SK-N-SH (cell line): ENCODE measurements at regions not wholly inside any gene's neighbourhood (a gene's known extent, or its start where the extent isn't known, plus 50 kb on each side); places are given as distances from the start of the nearest gene placed in this dataset.

Experiments used
- CTCF ChIA-PET: fragments of 300-600, 350-600 bp; formaldehyde crosslinking; extraction: SDS; loops from one replicate; lab custom pipeline; 2021; lab: Yijun Ruan, JAX
- POLR2A ChIA-PET: fragments of 350-600 bp; sonication (Branson Sonifier 250); formaldehyde crosslinking; extraction: SDS; loops from one replicate; lab custom pipeline; 2020; ENCODE audit warnings: antibody characterized with exemption, inconsistent platforms; lab: Yijun Ruan, JAX
- DNase-seq: peaks from one replicate; pipeline ENCODE4 v3.0.0; 2012
- H2AFZ ChIP-seq: fragments of 200-600 bp; sonication (generic); 2 replicates; pipeline ENCODE4 v1.8.1; 2016; ENCODE audit warnings: antibody characterized with exemption, mild to moderate bottlenecking, low read depth
- H3F3A ChIP-seq: fragments of 200-600 bp; sonication (generic); replicated peaks from 2 replicates; pipeline ENCODE3; 2016; ENCODE audit warnings: antibody characterized with exemption, mild to moderate bottlenecking; ENCODE audit not compliant: insufficient read depth
- H3K27ac ChIP-seq, 2 experiments: fragments of 200-500 bp in 1 of 2; fragments of 200-600 bp in 1 of 2; sonication (Bioruptor generic) in 1 of 2; sonication (generic), shearing (Covaris generic) in 1 of 2; 2 replicates each; pipeline versions ENCODE4 v1.5.1 to v1.6.1; 2014 to 2016; ENCODE audit warnings: low read depth in 2 of 2, inconsistent platforms in 1 of 2, low read length in 1 of 2, mild to moderate bottlenecking in 1 of 2, mixed read lengths in 1 of 2
- H3K27me3 ChIP-seq: fragments of 200-600 bp; sonication (generic), shearing (Covaris generic); 2 replicates; pipeline ENCODE4 v1.6.1; 2016; ENCODE audit warnings: mixed run types; ENCODE audit not compliant: insufficient read depth
- H3K36me3 ChIP-seq, 2 experiments: fragments of 200-500 bp in 1 of 2; fragments of 200-600 bp in 1 of 2; sonication (Bioruptor generic) in 1 of 2; sonication (generic) in 1 of 2; replicated peaks in 1 of 2; 2 replicates each; pipeline versions ENCODE3 to v1.5.1; 2014 to 2016; ENCODE audit warnings: low read length in 1 of 2, mild to moderate bottlenecking in 1 of 2; ENCODE audit not compliant: insufficient read depth in 2 of 2, control insufficient read depth in 1 of 2
- H3K4me1 ChIP-seq, 2 experiments: fragments of 200-500 bp in 1 of 2; fragments of 200-600 bp in 1 of 2; sonication (Bioruptor generic) in 1 of 2; sonication (generic), shearing (Covaris generic) in 1 of 2; 2 replicates each; pipeline versions ENCODE4 v1.5.1 to v1.6.1; 2014 to 2016; ENCODE audit warnings: low read depth in 1 of 2, low read length in 1 of 2, mixed run types in 1 of 2; ENCODE audit not compliant: insufficient read depth in 2 of 2, control insufficient read depth in 1 of 2
- H3K4me2 ChIP-seq: fragments of 200-600 bp; sonication (generic), shearing (Covaris generic); 2 replicates; pipeline ENCODE4 v1.6.1; 2017; ENCODE audit warnings: mixed run types
- H3K4me3 ChIP-seq, 2 experiments: fragments of 200-500 bp in 1 of 2; fragments of 200-600 bp in 1 of 2; sonication (Bioruptor generic) in 1 of 2; sonication (generic), shearing (Covaris generic) in 1 of 2; 2 replicates each; pipeline versions ENCODE4 v1.5.1 to v1.8.1; 2014 to 2016; ENCODE audit warnings: low read depth in 2 of 2, inconsistent platforms in 1 of 2, low read length in 1 of 2, mild to moderate bottlenecking in 1 of 2, mixed read lengths in 1 of 2, moderate library complexity in 1 of 2
- H3K79me2 ChIP-seq: fragments of 200-600 bp; sonication (generic); 2 replicates; pipeline ENCODE4 v1.8.1; 2017; ENCODE audit warnings: mild to moderate bottlenecking; ENCODE audit not compliant: insufficient read depth
- H3K9ac ChIP-seq: fragments of 200-600 bp; sonication (generic); 2 replicates; pipeline ENCODE4 v1.6.1; 2017; ENCODE audit warnings: mixed run types
- H3K9me2 ChIP-seq: fragments of 200-600 bp; sonication (generic); 2 replicates; pipeline ENCODE4 v1.6.1; 2017; ENCODE audit warnings: mixed run types
- H3K9me3 ChIP-seq: fragments of 200-600 bp; sonication (generic); 2 replicates; pipeline ENCODE4 v1.6.1; 2017; ENCODE audit warnings: mixed run types, mild to moderate bottlenecking, moderate library complexity
- H4K20me1 ChIP-seq: fragments of 200-600 bp; sonication (generic); 2 replicates; pipeline ENCODE4 v1.6.1; 2017; ENCODE audit warnings: mild to moderate bottlenecking, mixed run types; ENCODE audit not compliant: insufficient read depth
- FOXJ3 ChIP-seq: sonication (generic); formaldehyde crosslinking; IDR thresholded peaks from 2 replicates; pipeline ENCODE4 v1.5.1; 2020; ENCODE audit warnings: mild to moderate bottlenecking, missing genetic modification reagents
- FOXM1 ChIP-seq: IDR thresholded peaks from 2 replicates; pipeline ENCODE4 v1.4.0; 2012; ENCODE audit warnings: low read depth, mild to moderate bottlenecking
- GABPA ChIP-seq: IDR thresholded peaks from 2 replicates; pipeline ENCODE4 v1.4.0; 2012; ENCODE audit warnings: low read depth, mild to moderate bottlenecking
- GATA2 ChIP-seq: sonication (generic); formaldehyde crosslinking; IDR thresholded peaks from 2 replicates; pipeline ENCODE4 v1.5.0; 2020; ENCODE audit warnings: mild to moderate bottlenecking, missing genetic modification reagents
- NFIC ChIP-seq: IDR thresholded peaks from 2 replicates; pipeline ENCODE4 v1.4.0; 2012; ENCODE audit warnings: borderline replicate concordance
- RAD21 ChIP-seq: IDR thresholded peaks from 2 replicates; pipeline ENCODE4 v1.6.1; 2012; ENCODE audit warnings: mild to moderate bottlenecking, low read length
- RCOR1 ChIP-seq: fragments of 150-350 bp; IDR thresholded peaks from 2 replicates; pipeline ENCODE4 v1.6.1; 2017; ENCODE audit warnings: antibody characterized with exemption, low read length
- RXRA ChIP-seq: IDR thresholded peaks from 2 replicates; pipeline ENCODE4 v1.4.0; 2012; ENCODE audit warnings: low read depth, mild to moderate bottlenecking, borderline replicate concordance
- SMC3 ChIP-seq: IDR thresholded peaks from 2 replicates; pipeline ENCODE4 v1.6.1; 2012; ENCODE audit warnings: low read depth, low read length, improper control_type of control experiment
- TAF1 ChIP-seq: IDR thresholded peaks from 2 replicates; pipeline ENCODE4 v1.6.1; 2012; ENCODE audit warnings: low read depth, mild to moderate bottlenecking, low read length, moderate library complexity, borderline replicate concordance
- TEAD4 ChIP-seq: IDR thresholded peaks from 2 replicates; pipeline ENCODE4 v1.4.0; 2012; ENCODE audit warnings: mild to moderate bottlenecking, borderline replicate concordance; ENCODE audit not compliant: insufficient read depth
- WGBS: methylation state at CpG from one replicate; pipeline ENCODE4 v1.1.6; 2017; ENCODE audit warnings: low lambda C conversion rate; 5-methylcytosine and 5-hydroxymethylcytosine counted together
- TF ChIP-seq, protein P1 (sequence below): fragments of 150-350 bp; IDR thresholded peaks from 2 replicates; pipeline ENCODE4 v1.6.1; 2017; ENCODE audit warnings: antibody characterized with exemption, low read length, low read depth, borderline replicate concordance
- TF ChIP-seq, protein P2 (sequence below): IDR thresholded peaks from 2 replicates; pipeline ENCODE4; 2012
- TF ChIP-seq, protein P3 (sequence below): IDR thresholded peaks from 2 replicates; pipeline ENCODE4 v1.4.0; 2012; ENCODE audit warnings: low read depth, borderline replicate concordance

GRCh38 chr13:34623331-34623730 lies 318.7 kb upstream of the NBEA start:
- H3K4me2 ChIP-seq, result no peak overlapping the region
- H3K36me3 ChIP-seq, result no peaks in the 10 kb centered on the region
- no peaks in the 10 kb centered on the region for H3K9me2 ChIP-seq
- WGBS, result 81% methylated on average over 4 of the region's 4 CpGs
- TF ChIP-seq FOXM1 (no peak), RAD21 (no peak), RXRA (no peak), TEAD4 (no peak), SMC3 (no peak)
- TF ChIP-seq, protein P1, sequence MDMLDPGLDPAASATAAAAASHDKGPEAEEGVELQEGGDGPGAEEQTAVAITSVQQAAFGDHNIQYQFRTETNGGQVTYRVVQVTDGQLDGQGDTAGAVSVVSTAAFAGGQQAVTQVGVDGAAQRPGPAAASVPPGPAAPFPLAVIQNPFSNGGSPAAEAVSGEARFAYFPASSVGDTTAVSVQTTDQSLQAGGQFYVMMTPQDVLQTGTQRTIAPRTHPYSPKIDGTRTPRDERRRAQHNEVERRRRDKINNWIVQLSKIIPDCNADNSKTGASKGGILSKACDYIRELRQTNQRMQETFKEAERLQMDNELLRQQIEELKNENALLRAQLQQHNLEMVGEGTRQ, result no peak
- no peaks in the 10 kb centered on the region for H3K27me3 ChIP-seq
- DNase-seq, result no peak
- no peak overlapping the region for H3K9ac ChIP-seq
- H4K20me1 ChIP-seq, result no peaks in the 10 kb centered on the region
- CTCF ChIA-PET, result no interaction called here
- POLR2A ChIA-PET, result no interaction called here
- no peaks in the 10 kb centered on the region; a peak in 2 of 4 replicates for H3K4me1 ChIP-seq
- no peaks in the 10 kb centered on the region for H3F3A ChIP-seq
- H3K4me3 ChIP-seq, result no peak overlapping the region
- no peaks in the 10 kb centered on the region for H3K9me3 ChIP-seq
- no peak overlapping the region for H3K27ac ChIP-seq
- H3K79me2 ChIP-seq, result no peaks in the 10 kb centered on the region
- H2AFZ ChIP-seq, result no peak overlapping the region

DNA sequence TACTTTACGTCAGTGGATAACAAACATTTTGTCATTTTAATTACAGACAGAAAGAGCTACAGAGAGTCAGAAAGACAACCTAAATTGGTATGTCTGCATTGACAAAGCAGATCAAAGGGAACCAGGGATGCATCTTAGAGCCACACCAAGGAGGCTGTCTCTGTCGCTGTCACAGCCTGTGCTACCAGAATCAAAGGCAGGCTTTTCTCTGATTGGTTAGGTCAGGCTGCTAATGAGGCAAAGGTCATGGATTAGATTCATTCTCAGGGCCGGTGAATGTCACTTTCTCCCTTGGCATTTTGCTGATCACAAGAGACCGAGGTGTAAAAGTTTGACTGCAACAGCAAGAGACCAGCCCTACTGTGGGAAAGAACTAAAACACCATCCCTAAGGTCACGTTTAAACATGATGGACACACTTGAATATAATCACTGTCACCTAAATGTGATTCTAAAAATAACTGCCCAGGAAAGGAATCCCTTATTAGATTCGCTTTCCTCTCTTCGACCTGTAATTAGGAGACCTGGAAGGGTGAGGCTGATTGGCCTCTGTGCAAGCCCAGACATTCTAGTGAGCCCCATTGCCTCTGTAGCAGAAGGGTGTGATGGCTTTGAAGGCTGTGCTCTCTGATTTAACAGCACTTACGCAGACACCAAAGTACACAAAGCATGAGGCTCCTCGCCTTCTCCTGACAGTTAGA lies 314.4 kb upstream of the NBEA start:
- TF ChIP-seq, protein P2, sequence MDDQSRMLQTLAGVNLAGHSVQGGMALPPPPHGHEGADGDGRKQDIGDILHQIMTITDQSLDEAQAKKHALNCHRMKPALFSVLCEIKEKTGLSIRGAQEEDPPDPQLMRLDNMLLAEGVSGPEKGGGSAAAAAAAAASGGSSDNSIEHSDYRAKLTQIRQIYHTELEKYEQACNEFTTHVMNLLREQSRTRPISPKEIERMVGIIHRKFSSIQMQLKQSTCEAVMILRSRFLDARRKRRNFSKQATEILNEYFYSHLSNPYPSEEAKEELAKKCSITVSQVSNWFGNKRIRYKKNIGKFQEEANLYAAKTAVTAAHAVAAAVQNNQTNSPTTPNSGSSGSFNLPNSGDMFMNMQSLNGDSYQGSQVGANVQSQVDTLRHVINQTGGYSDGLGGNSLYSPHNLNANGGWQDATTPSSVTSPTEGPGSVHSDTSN, result no peak
- POLR2A ChIA-PET, result no interaction called here
- H3K4me3 ChIP-seq, result no peak overlapping the region
- WGBS, result 74% methylated on average over 9 of the region's 9 CpGs
- no peaks in the 10 kb centered on the region for H3K9me3 ChIP-seq
- H3K4me2 ChIP-seq, result no peak overlapping the region
- no peak overlapping the region for H3K27ac ChIP-seq
- H3K79me2 ChIP-seq, result no peaks in the 10 kb centered on the region
- no peak overlapping the region for H3K9ac ChIP-seq
- DNase-seq, result no peak
- no peaks in the 10 kb centered on the region for H3K36me3 ChIP-seq
- CTCF ChIA-PET, result no interaction called here
- H3K4me1 ChIP-seq, result no peaks in the 10 kb centered on the region
- no peaks in the 10 kb centered on the region for H3K27me3 ChIP-seq
- no peaks in the 10 kb centered on the region for H3F3A ChIP-seq
- no peaks in the 10 kb centered on the region for H4K20me1 ChIP-seq
- H2AFZ ChIP-seq, result no peak overlapping the region
- no peaks in the 10 kb centered on the region for H3K9me2 ChIP-seq

- H3K4me2 ChIP-seq, result no peak overlapping the region
- CTCF ChIA-PET, result no interaction called here
- H3K4me3 ChIP-seq, result no peak overlapping the region
Measured at GRCh38 chr13:34628209-34628682, 313.8 kb upstream of the NBEA start.

More at GRCh38 chr13:34628209-34628682, 313.8 kb upstream of the NBEA start:
- no peak overlapping the region for H3K27ac ChIP-seq
- POLR2A ChIA-PET, result no interaction called here
- H3K9me2 ChIP-seq, result no peaks in the 10 kb centered on the region
- no peaks in the 10 kb centered on the region for H3F3A ChIP-seq
- no peak overlapping the region for H2AFZ ChIP-seq
- H3K4me1 ChIP-seq, result no peaks in the 10 kb centered on the region
- no peaks in the 10 kb centered on the region for H4K20me1 ChIP-seq
- 76% methylated on average over 5 of the region's 5 CpGs for WGBS
- no peaks in the 10 kb centered on the region for H3K36me3 ChIP-seq
- H3K79me2 ChIP-seq, result no peaks in the 10 kb centered on the region
- DNase-seq, result no peak
- no peaks in the 10 kb centered on the region for H3K9me3 ChIP-seq
- no peak overlapping the region for H3K9ac ChIP-seq
- no peaks in the 10 kb centered on the region for H3K27me3 ChIP-seq
- TF ChIP-seq RCOR1 (no peak), GATA2 (CRISPR knock-in tag) (no peak), GABPA (no peak), SMC3 (no peak), FOXJ3 (CRISPR knock-in tag) (no peak), TAF1 (no peak), NFIC (no peak)
- TF ChIP-seq, protein P2, result no peak
- TF ChIP-seq, protein P3, sequence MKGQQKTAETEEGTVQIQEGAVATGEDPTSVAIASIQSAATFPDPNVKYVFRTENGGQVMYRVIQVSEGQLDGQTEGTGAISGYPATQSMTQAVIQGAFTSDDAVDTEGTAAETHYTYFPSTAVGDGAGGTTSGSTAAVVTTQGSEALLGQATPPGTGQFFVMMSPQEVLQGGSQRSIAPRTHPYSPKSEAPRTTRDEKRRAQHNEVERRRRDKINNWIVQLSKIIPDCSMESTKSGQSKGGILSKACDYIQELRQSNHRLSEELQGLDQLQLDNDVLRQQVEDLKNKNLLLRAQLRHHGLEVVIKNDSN, result no peak
- TF ChIP-seq, all 33 proteins: peak for 0
